DMS53 treated with DMSO at 0.1 percent for 48 hours (cell line): ENCODE measurements at regions not wholly inside any gene's neighbourhood (a gene's known extent, or its start where the extent isn't known, plus 50 kb on each side); places are given as distances from the start of the nearest gene placed in this dataset.

ENCODE experiments used
- DNase-seq: peaks from one replicate; lab custom pipeline; 2025; ENCODE audit not compliant: unreplicated experiment; lab: John Stamatoyannopoulos, UW

- no peak for DNase-seq
These were observed 386.0 kb downstream of the TLL1 start for GRCh38 chr4:166259081-166259480.

- DNase-seq = no peak
These were observed 401.2 kb downstream of the TLL1 start for GRCh38 chr4:166274136-166274761.

- no peak for DNase-seq
These were observed 401.7 kb downstream of the TLL1 start for GRCh38 chr4:166274775-166275174.

GRCh38 chr4:166277401-166277800 lies 404.4 kb downstream of the TLL1 start:
- no peak for DNase-seq

- no peak for DNase-seq
These were observed 404.8 kb downstream of the TLL1 start for GRCh38 chr4:166277853-166278252.

GRCh38 chr4:166279261-166279660 lies 406.2 kb downstream of the TLL1 start:
- no peak for DNase-seq

- no peak for DNase-seq
These were observed 407.6 kb downstream of the TLL1 start for GRCh38 chr4:166280642-166281041.

- DNase-seq = peak; percentile 5
These were observed 409.2 kb downstream of the TLL1 start for GRCh38 chr4:166282081-166282770.

GRCh38 chr4:166284221-166284620 lies 411.2 kb downstream of the TLL1 start:
- DNase-seq = no peak

GRCh38 chr4:166290426-166290825 lies 417.4 kb downstream of the TLL1 start:
- DNase-seq = no peak

GRCh38 chr4:166293556-166293955 lies 420.5 kb downstream of the TLL1 start:
- DNase-seq = no peak

GRCh38 chr4:166301266-166301665 lies 428.2 kb downstream of the TLL1 start:
- DNase-seq = no peak

GRCh38 chr4:166308647-166309046 lies 435.6 kb downstream of the TLL1 start:
- no peak for DNase-seq

GRCh38 chr4:166309286-166309685 lies 436.2 kb downstream of the TLL1 start:
- DNase-seq = no peak

- no peak for DNase-seq
These were observed 438.1 kb downstream of the TLL1 start for GRCh38 chr4:166311169-166311568.

- no peak for DNase-seq
These were observed 439.1 kb downstream of the TLL1 start for GRCh38 chr4:166312166-166312565.

GRCh38 chr4:166314902-166315301 lies 441.9 kb downstream of the TLL1 start:
- DNase-seq = no peak

GRCh38 chr4:166315721-166316467 lies 442.9 kb downstream of the TLL1 start:
- DNase-seq = no peak

- no peak for DNase-seq
These were observed 445.9 kb downstream of the TLL1 start for GRCh38 chr4:166318810-166319525.

- no peak for DNase-seq
These were observed 450.2 kb downstream of the TLL1 start for GRCh38 chr4:166323250-166323649.

GRCh38 chr4:166324321-166324720 lies 451.3 kb downstream of the TLL1 start:
- DNase-seq = peak; percentile 75
